Breast epithelium (tissue), 4 donors: ENCODE measurements at regions not wholly inside any gene's neighbourhood (a gene's known extent, or its start where the extent isn't known, plus 50 kb on each side); places are given as distances from the start of the nearest gene placed in this dataset.

Experiments used
- DNase-seq, 2 donors: peaks; one replicate each; pipeline ENCODE4 v3.0.0-alpha.2; 2019; ENCODE audit warnings: low spot score in 2 of 2
- H3K27ac ChIP-seq, 2 donors: fragments of 200-600 bp; sonication (generic) in 1 of 2; one replicate each; pipeline ENCODE4 v1.5.1; 2016 to 2019; ENCODE audit warnings: mild to moderate bottlenecking in 1 of 2
- H3K27me3 ChIP-seq, 2 donors: fragments of 200-600 bp; sonication (generic) in 1 of 2; one replicate each; pipeline versions ENCODE4 v1.5.1 to v1.6.0; 2017 to 2019; ENCODE audit warnings: control low read depth in 1 of 2, mild to moderate bottlenecking in 1 of 2
- H3K36me3 ChIP-seq: fragments of 200-600 bp; one replicate; pipeline ENCODE4 v1.5.1; 2019
- H3K4me1 ChIP-seq, 2 donors: fragments of 200-600 bp; sonication (generic); one replicate each; pipeline ENCODE4 v1.5.1; 2016 to 2019; ENCODE audit warnings: control low read depth in 1 of 2
- H3K4me3 ChIP-seq, 3 donors: fragments of 200-600 bp; sonication (generic); 1 replicate in 2 of 3; 2 replicates in 1 of 3; pipeline ENCODE4 v1.5.1; 2016 to 2019; ENCODE audit warnings: mild to moderate bottlenecking in 3 of 3, moderate library complexity in 2 of 3
- H3K9me3 ChIP-seq, 2 donors: fragments of 200-600 bp; sonication (generic) in 1 of 2; one replicate each; pipeline ENCODE4 v1.5.1; 2016 to 2019; ENCODE audit warnings: control low read depth in 1 of 2
- POLR2A ChIP-seq: fragments of 450-650 bp; IDR thresholded peaks from one replicate; pipeline ENCODE4 v1.6.1; 2016; ENCODE audit warnings: antibody characterized with exemption, mild to moderate bottlenecking, moderate library complexity
- POLR2AphosphoS5 ChIP-seq, 3 donors: sonication (generic); formaldehyde crosslinking; IDR thresholded peaks; one replicate each; pipeline ENCODE4 v1.6.1; 2017; ENCODE audit warnings: antibody characterized with exemption in 3 of 3
- intact Hi-C: fragments of 100-400 bp; cut with DNase I; formaldehyde crosslinking; loops from one replicate; pipeline ENCODE4 v1.15.1; 2023; ENCODE audit warnings: low total_unique reads
- TF ChIP-seq, protein P1 (sequence below), 3 donors: fragments of 450-650 bp; IDR thresholded peaks; one replicate each; pipeline ENCODE4 v1.5.1; 2016 to 2017; ENCODE audit warnings: antibody characterized with exemption in 3 of 3, mild to moderate bottlenecking in 3 of 3, moderate library complexity in 3 of 3

DNA sequence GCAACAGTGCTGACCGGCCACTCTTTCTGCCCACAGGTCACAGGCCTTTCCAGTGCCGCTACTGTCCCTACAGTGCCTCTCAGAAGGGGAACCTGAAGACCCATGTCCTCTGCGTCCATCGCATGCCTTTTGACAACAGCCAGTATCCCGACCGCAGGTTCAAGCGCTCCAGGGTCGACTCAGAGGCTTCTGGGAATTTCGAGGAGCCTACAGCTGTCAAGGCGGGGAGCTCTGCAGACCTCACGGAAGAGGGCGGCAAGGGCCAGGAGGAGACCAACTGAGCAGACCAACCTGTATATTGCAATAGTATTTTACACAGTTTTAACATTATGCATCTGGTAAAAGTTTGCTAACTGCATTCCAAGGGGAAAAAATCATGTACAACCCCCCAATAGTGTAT, 338.5 kb downstream of the ZNF536 start:
- no peaks in the 10 kb centered on the region for H3K9me3 ChIP-seq
- TF ChIP-seq POLR2AphosphoS5 (IDR thresholded peaks at IDR 0.05) (no peak), POLR2A (no peak)
- TF ChIP-seq, protein P1, sequence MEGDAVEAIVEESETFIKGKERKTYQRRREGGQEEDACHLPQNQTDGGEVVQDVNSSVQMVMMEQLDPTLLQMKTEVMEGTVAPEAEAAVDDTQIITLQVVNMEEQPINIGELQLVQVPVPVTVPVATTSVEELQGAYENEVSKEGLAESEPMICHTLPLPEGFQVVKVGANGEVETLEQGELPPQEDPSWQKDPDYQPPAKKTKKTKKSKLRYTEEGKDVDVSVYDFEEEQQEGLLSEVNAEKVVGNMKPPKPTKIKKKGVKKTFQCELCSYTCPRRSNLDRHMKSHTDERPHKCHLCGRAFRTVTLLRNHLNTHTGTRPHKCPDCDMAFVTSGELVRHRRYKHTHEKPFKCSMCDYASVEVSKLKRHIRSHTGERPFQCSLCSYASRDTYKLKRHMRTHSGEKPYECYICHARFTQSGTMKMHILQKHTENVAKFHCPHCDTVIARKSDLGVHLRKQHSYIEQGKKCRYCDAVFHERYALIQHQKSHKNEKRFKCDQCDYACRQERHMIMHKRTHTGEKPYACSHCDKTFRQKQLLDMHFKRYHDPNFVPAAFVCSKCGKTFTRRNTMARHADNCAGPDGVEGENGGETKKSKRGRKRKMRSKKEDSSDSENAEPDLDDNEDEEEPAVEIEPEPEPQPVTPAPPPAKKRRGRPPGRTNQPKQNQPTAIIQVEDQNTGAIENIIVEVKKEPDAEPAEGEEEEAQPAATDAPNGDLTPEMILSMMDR (IDR thresholded peaks at IDR 0.05): no peak
- DNase-seq: no peak
- no peak overlapping the region for H3K4me3 ChIP-seq
- intact Hi-C loops: no loop called here
- H3K27ac ChIP-seq: no peak overlapping the region
- H3K4me1 ChIP-seq: no peaks in the 10 kb centered on the region
- no peaks in the 10 kb centered on the region for H3K36me3 ChIP-seq
- H3K27me3 ChIP-seq: no peaks in the 10 kb centered on the region

- Histone ChIP-seq H3K4me1 (no peaks in the 10 kb centered on the region), H3K4me3 (no peak overlapping the region), H3K27me3 (no peaks in the 10 kb centered on the region), H3K27ac (no peak overlapping the region), H3K36me3 (no peaks in the 10 kb centered on the region), H3K9me3 (no peaks in the 10 kb centered on the region)
- no peak for DNase-seq
- intact Hi-C loops: loop anchor here (5.0 kb wide), 1 partner anchor 456 kb away; no protein-coding TSS in a partner anchor
- TF ChIP-seq POLR2A (no peak), POLR2AphosphoS5 (IDR thresholded peaks at IDR 0.05) (no peak)
- TF ChIP-seq, protein P1 (IDR thresholded peaks at IDR 0.05): no peak
Observed at GRCh38 chr19:30708416-30709178, 336.4 kb downstream of the ZNF536 start.

DNA sequence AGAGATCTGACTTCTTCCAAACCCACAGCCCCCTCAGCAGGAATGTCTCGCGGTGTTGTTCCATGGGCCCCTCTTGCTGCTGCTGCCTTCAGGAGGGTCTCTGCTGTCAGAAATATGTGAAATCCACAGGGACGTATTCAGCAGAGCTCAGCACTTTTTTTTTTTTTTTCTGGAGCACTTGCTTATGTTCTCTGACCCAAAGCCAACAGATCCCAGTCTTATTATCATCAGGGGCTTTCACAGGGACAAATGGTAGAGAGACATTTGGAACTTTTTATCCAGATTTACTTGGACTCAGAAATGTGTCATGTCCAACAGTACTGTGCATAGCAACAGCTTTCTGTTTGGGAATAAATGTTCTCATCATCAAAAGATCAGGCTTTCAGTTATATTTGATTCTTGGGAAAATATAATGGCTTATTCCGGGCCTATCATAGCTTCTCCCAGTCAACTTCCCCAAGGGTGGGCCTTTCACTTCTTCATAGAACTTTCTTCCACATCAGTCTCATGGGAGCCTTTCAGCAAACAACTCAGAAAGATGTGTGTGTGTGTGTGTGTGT, 332.7 kb downstream of the ZNF536 start:
- Histone ChIP-seq H3K36me3 (no peaks in the 10 kb centered on the region), H3K4me1 (no peaks in the 10 kb centered on the region), H3K27me3 (no peaks in the 10 kb centered on the region), H3K27ac (no peak overlapping the region), H3K4me3 (no peak overlapping the region), H3K9me3 (no peaks in the 10 kb centered on the region)
- intact Hi-C loops: loop anchor here (5.0 kb wide), 1 partner anchor 453 kb away; no protein-coding TSS in a partner anchor
- TF ChIP-seq POLR2AphosphoS5 (IDR thresholded peaks at IDR 0.05): no peak
- TF ChIP-seq POLR2A: no peak
- TF ChIP-seq, protein P1 (IDR thresholded peaks at IDR 0.05): no peak
- DNase-seq: no peak

DNA sequence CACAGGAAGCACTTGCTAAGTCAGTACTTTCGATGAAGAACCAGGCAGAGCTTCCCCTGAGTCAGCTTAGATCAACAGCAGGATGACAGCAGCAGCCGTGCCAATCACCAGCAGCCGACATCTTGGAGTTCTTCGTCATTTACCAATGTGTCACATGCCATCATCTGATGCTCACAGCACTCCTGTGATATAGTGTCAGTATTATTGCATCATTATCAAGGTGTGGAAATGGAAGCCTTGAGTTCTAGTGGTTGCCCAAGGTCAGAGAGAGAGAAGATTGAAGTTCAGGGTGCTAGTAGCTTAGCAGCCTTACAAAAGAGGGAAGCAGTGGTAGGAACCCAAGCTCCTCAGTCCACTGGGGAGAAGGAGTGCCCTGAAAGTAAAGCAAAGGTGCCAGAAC, 331.5 kb downstream of the ZNF536 start:
- Histone ChIP-seq H3K4me3 (no peak overlapping the region), H3K9me3 (no peaks in the 10 kb centered on the region), H3K4me1 (no peaks in the 10 kb centered on the region), H3K27ac (no peak overlapping the region), H3K27me3 (no peaks in the 10 kb centered on the region), H3K36me3 (no peaks in the 10 kb centered on the region)
- TF ChIP-seq POLR2AphosphoS5 (IDR thresholded peaks at IDR 0.05) (no peak), POLR2A (no peak)
- TF ChIP-seq, protein P1 (IDR thresholded peaks at IDR 0.05): no peak
- intact Hi-C loops: no loop called here
- no peak for DNase-seq

- no peaks in the 10 kb centered on the region for H3K36me3 ChIP-seq
Observed at GRCh38 chr19:30701178-30701577, 329.0 kb downstream of the ZNF536 start.

More at GRCh38 chr19:30701178-30701577, 329.0 kb downstream of the ZNF536 start:
- Histone ChIP-seq H3K27me3 (no peaks in the 10 kb centered on the region), H3K27ac (no peak overlapping the region), H3K4me1 (no peaks in the 10 kb centered on the region), H3K4me3 (no peak overlapping the region), H3K9me3 (no peaks in the 10 kb centered on the region)
- DNase-seq: no peak
- intact Hi-C loops: no loop called here
- no peak for TF ChIP-seq POLR2A
